Stimulated activated CD8-positive, alpha-beta memory T cell treated with anti-CD3 and anti-CD28 coated beads, Interleukin-12 subunit alpha, Interleukin-12 subunit beta, amount 100 ng/mL, for 4 hours (primary cell): ENCODE measurements at regions not wholly inside any gene's neighbourhood (a gene's known extent, or its start where the extent isn't known, plus 50 kb on each side); places are given as distances from the start of the nearest gene placed in this dataset.

Experiments used
- DNase-seq: peaks from one replicate; pipeline ENCODE4 v3.0.0-alpha.2; 2020; ENCODE audit warnings: low read depth

GRCh38 chr10:3987143-3987974 lies 202.3 kb upstream of the KLF6 start:
- DNase-seq = no peak

DNA sequence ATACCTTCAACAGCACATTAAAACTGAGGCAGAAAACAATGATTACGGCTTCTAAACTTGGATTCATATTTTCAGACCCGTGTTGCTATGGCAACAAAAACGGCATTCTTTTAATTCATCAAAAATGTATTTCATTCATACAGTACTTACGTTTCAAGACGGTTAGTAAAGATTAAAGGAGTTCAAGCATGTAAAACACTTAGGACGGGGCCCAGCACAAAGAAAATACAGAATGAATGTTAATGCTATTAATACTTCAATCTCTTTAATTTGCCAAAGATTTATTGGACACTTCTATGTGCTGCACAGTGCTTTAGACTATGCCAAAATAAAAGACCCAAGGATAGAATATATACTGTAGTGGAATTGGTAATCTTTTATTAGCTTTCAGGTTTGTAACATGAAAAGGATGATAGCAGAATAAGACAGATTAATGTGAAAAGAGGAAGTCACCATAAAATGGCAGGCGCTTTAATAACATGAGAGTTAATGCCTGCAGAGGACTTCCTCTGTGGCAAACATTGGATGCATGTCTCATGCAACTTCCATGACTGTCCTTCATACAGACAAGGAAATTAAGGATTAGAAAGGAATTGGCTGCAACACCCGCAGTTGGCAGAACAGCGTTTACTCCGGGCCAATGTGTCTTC lies 201.6 kb upstream of the KLF6 start:
- no peak for DNase-seq

- no peak for DNase-seq
Measured at GRCh38 chr10:3982746-3983442, 197.9 kb upstream of the KLF6 start.

DNA sequence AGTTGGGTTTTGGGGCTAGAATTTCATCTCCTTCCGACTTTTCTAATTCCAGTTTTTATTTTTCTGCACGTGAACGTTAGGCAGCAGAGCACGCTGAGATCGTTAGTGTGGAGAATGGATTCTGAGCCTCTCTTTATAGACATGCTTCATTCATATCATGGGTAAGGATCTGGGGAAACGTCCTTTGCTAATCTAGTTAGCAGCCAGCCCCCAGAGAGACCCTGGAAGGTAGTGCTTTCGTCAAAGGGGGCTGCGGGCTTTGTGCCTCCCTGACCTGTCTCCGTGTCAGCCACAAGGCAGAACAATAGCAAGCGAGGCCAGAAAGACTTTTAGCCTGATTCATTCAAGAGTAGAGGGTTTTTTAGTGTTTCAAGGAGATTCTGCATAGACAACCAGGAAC lies 196.3 kb upstream of the KLF6 start:
- no peak for DNase-seq

DNA sequence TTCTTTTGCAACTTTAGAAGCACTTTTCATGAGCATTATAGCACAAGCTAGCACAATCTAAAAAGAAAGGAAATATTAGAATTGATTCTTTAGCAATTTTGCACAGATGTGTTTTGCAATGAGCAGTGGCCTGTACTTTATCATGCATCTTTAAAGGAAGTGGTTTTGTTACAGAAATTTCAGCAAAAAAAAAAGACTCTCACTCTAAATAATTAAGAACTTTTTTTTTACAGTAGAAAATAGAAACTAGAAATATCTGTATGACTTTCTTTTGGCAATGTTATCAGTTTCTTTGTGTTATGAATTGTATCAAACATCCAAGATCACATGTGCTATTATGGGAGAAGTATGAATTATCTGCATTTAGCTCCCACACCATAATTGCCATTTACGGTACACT lies 195.7 kb upstream of the KLF6 start:
- no peak for DNase-seq

GRCh38 chr10:3980144-3980543 lies 195.1 kb upstream of the KLF6 start:
- no peak for DNase-seq

- DNase-seq = no peak
Measured at GRCh38 chr10:3978761-3979160, 193.8 kb upstream of the KLF6 start.

GRCh38 chr10:3978174-3978573 lies 193.2 kb upstream of the KLF6 start:
- no peak for DNase-seq

GRCh38 chr10:3977761-3978160 lies 192.8 kb upstream of the KLF6 start:
- DNase-seq = no peak

DNA sequence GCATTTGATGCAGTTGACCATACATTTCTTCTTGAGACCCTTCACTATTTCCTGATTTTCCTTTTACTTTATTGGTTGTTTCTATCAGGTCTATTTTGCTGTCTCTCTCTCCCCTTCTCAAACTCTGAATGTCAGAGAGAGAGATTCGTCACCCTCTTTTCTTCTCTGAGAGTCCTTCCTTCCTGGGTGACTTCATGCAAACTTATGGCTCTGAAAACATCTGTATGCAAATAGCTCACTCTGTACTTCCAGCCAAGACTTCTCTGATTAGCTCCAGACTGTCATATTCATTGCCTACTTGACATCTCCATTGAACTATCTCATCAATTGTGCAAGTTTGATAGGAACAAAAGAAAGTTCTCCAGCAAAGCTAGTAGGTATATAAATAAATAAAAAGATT lies 191.7 kb upstream of the KLF6 start:
- no peak for DNase-seq

DNA sequence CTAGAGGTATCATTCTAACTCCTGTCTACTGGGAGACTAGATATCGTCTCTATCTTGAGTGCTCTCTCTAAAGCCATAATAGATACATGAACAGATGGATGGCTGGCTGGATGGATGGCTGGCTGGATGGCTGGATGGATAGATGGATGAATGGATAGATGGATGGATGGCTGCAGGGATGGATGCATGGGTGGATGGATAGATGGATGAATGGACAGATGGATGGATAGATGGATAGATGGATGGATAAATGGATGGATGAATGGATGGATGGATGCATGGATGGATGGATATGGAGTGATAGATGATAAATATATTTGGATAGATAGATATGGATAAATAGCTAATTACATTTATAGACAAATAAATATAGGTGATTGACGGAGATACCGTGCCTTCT lies 191.2 kb upstream of the KLF6 start:
- DNase-seq = no peak

GRCh38 chr10:3975016-3975415 lies 190.0 kb upstream of the KLF6 start:
- DNase-seq = no peak

DNA sequence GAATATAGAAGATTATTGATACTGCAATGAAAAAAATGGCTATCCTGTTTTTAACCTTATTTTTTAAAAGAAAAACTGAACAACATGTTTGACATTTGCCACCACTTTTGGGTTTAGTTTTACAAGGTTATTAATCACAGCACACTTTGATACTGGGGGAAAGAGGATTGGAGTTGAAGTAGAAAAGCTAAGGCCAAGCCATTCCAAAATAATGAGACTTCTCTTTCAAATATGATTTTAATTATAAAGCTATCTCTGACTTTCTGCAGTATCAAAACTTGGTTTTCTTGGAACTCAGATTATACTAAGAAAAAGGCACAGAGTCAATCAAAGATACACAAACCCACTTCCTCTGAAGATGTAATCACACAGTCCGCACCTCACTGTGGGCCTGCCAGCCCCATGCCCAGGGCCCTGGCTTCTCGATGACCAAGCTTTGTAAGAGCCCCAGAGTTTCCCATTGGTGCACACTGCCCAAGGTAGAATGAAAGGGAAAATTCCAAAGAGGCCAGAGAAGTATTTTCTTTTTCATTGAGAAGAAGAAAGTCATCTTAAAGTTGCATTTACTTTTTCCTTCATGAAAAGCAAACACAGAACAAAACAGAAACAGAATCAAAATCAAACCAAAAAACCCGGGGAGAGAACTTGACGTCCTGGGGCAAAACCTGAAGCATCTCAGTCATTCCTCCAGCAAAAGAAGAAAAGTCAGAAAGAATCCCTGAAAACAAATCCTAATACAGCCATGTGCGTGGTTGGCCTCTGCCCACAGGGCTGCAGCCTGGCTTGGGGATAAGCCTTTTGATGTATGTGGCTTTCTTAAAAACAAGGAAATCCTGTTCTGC lies 187.7 kb upstream of the KLF6 start:
- no peak for DNase-seq

- no peak for DNase-seq
Measured at GRCh38 chr10:3971713-3972112, 186.7 kb upstream of the KLF6 start.

DNA sequence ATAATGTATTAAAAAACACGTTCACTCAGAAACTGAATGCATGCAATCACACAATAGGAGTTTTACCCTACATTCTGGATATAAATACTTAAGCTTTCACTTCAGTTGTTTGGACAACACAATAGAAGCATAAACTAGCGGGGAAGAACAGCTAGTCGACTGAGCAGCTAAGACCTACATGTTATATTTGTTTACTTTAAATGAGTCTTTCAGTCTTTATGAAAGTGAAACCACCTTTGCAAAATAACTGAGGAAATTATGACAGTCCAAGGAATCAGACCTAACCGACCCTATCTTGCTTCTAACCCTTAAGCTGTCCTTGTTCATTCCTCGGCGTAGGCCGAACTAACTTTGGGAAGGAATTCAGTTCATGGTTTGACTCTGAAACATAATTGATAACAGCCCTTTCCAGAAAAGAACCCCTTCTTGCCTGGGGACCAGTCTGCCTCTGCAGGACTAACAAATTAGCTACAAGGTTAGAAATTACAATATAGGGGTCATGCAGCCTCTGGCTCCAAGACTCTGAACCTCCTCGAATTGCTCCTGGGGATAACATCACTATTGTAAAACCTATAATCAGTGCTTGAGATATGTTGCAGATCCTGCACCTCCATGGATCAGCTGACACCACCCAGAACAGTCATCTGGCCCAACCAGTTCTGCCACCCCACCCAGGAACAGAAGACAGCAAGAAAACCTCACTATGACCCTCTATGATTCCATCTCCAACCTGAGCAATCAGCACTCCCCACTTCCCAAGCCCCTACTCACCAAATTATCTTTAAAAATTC lies 185.1 kb upstream of the KLF6 start:
- no peak for DNase-seq

DNA sequence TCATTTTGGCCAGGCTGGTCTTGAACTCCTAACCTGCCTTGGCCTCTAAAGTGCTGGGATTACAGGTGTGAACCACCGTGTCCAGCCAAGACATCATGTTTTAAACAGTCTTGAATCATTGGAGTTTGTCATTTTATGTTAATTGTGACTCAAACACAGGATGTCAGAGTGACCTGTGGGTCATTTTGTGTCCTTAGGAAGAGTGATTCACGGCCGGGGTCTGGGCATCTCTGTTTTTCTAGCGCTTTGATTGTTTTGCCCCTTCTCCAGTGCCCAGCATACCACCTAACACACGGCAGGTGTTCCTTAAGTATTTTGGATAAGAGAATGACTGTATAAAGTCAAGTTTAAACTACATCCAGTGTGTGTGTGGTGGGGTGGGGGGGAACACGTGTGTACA lies 183.7 kb upstream of the KLF6 start:
- no peak for DNase-seq

DNA sequence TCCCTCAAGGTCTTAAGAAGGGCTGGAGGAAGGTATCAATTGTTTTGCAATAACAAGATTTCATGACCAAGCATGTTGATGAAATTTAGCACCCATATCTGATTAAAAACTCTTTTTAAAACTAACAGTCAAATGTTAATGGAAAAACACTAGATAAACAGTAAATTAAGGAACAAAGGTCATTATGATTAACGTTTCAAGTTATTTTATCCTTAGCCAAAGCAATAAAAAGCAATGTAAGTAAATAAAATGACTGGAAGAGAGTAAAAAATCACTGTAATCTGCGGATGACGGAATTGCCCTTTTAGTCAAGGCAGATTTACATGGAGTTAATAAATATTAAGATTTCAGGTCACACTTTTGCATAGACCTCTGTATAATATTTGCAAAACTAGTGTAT lies 179.5 kb upstream of the KLF6 start:
- DNase-seq = no peak

DNA sequence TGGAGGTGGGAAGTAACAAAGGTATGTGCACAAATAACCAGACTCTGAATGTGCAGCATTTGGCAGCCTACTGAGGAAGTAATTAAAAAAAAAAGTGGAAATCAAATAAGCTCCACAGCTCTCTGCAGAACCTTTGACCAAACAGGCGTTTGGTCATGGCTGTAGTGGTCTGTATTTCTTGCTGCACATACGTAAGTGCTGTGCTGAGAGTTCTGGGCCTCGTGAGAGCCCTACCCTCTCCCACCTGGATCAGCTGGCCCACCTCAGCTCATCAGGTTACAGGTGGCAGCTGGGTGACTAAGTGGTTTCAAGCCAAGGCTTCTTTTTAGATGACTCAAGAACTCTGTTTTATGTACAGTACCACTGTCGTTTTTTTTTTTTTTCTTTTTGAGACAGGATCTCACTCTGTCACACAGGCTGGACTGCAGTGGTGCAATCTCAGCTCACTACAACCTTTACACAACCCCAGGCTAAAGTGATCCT lies 178.2 kb upstream of the KLF6 start:
- no peak for DNase-seq

DNA sequence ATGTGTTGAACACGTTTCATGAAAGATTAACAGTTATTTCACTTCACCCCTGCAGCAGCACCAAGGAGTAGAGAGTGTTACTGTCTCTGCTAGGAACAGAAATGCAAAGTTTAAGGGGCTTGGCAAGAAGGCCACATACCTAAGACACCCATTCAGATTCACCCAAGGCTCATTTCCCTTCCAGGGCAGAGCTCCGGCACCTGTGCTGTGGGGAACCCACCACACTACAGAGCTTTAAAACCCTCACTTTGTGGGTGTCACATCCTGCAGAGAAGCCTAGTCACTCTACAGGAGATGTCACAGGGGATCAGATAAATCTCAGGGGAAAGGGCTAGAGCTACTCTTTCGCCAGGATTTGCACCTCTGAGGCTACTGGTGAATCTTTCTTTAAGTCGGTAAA lies 176.1 kb upstream of the KLF6 start:
- peak; percentile 24 for DNase-seq

- DNase-seq = no peak
Measured at GRCh38 chr10:3960496-3960895, 175.5 kb upstream of the KLF6 start.
